ENCODE measurements at regions not wholly inside any gene's neighbourhood (a gene's known extent, or its start where the extent isn't known, plus 50 kb on each side); places are given as distances from the start of the nearest gene placed in this dataset.
A peak's percentile ranks its signal among the peaks of the same experiment; 100 is the strongest.
"Not testable (repeated sequence)": the region's sequence is repeated elsewhere in the genome, so short reads cannot be mapped to it uniquely, and the experiment has no call there.

DNA sequence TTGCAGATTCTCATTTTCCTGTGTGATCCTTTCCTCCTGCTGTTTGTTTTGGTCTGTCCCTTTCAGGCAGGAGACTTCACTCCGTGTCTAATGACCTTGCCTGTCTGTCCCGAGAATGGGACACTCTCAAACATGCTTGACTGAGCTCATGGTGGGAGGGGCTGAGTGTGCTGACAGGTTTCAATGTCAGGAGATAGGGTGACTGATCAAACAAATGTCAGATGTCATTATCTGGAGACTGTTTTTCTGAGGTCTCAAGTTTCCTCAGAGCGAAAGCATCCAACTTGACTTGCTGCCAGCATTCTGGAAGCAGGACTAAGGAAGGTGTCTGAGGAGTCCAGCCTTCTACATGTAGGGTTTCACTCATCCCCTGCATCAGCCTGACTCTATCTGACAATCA, 228.8 kb upstream of the KIAA1217 start:
- no peak overlapping the region for H3K4me3 Mint-ChIP-seq
- no peak overlapping the region for H3K27ac Mint-ChIP-seq
- DNase-seq (no peak), ATAC-seq (no peak)
- H3K4me1 Mint-ChIP-seq: no peaks in the 10 kb centered on the region
- peaks cover 12% of the 10 kb centered on the region for H3K9me3 Mint-ChIP-seq
- peaks cover 1% of the 10 kb centered on the region for H3K27me3 Mint-ChIP-seq
- no peaks in the 10 kb centered on the region for H3K36me3 Mint-ChIP-seq (ENCODE audit: low read depth)

DNA sequence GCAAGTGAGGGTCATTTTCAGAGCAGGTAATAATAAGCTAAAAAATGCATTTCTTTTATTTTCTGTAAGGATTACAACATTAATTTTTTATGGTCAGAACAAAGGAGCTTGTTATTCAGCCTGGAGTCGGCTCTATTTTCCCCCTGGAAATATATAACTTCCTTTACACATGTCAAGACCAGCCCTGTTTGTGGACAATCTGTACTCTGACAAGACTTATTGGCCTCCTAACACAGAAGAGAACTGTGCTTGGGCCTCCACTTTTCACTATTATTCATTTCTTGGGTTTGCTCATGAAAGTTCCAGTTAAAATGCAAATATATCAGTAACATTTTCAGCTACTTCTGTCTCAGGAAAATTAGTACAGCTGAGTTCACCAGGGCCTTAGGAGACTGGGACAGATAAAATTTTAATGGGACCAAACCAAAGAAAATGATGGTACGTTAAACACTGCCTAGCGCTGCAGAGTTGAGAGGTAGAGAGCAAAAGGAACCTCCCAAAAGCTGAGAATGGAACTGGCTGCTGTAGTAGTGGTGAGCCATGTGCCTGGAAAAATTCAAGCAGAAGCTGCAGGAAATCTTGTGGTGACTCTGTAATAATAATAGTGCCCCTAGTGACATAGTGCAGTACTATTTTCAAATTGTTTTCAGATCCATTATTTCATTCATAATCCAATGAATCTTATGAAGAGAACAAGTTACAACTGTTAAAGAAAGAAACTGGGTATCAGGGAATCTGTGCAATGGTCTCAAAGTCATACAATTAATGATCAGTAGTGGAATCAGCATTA, 227.2 kb upstream of the KIAA1217 start:
- DNase-seq (no peak), ATAC-seq (no peak)
- Mint-ChIP-seq H3K36me3 (ENCODE audit: low read depth) (no peaks in the 10 kb centered on the region), H3K27me3 (peaks cover 1% of the 10 kb centered on the region), H3K4me3 (no peak overlapping the region), H3K4me1 (no peaks in the 10 kb centered on the region), H3K27ac (no peak overlapping the region), H3K9me3 (peaks cover 12% of the 10 kb centered on the region)

DNA sequence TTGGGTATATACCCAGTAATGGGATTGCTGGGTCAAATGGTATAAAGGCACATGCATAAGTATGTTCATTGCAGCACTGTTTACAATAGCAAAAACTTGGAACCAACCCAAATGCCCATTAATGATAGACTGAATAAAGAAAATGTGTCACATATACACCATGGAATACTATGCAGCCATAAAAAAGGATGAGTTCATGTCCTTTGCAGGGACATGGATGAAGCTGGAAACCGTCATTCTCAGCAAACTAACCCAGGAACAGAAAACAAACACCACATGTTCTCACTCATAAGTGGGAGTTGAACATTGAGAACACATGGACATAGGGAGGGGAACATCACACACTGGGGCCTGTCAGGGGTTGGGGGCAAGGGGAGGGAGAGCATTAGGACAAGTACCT, 224.5 kb upstream of the KIAA1217 start:
- DNase-seq; H3K4me1 Mint-ChIP-seq; H3K36me3 Mint-ChIP-seq (ENCODE audit: low read depth); H3K27me3 Mint-ChIP-seq; H3K4me3 Mint-ChIP-seq; ATAC-seq; H3K27ac Mint-ChIP-seq: not testable (repeated sequence)
- H3K9me3 Mint-ChIP-seq: peaks cover 12% of the 10 kb centered on the region

DNA sequence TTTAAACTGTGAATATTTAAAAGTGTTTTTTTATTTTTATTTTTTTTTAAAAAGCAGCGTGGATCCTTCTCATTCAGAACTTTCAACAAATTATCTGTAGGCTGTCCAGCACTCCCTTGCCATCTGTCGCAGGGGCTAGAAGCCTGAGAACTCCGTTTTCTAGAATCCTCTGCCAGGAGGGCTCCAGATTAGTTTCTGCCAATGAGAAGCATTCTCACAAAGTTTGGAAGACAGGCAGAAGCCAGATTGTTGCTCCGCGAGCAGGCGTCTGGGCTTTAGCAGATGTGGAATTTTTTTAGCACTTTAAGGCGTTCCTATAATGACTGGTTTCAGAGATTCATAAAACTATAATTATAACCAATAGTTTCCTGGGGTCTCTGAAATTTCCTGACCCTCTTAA, 220.9 kb upstream of the KIAA1217 start:
- H3K27ac Mint-ChIP-seq: no peak overlapping the region
- no peaks in the 10 kb centered on the region for H3K27me3 Mint-ChIP-seq
- H3K4me3 Mint-ChIP-seq: no peak overlapping the region
- ATAC-seq: no peak
- no peak for DNase-seq
- H3K9me3 Mint-ChIP-seq: peaks cover 8% of the 10 kb centered on the region
- H3K36me3 Mint-ChIP-seq (ENCODE audit: low read depth): no peaks in the 10 kb centered on the region
- H3K4me1 Mint-ChIP-seq: no peaks in the 10 kb centered on the region

DNA sequence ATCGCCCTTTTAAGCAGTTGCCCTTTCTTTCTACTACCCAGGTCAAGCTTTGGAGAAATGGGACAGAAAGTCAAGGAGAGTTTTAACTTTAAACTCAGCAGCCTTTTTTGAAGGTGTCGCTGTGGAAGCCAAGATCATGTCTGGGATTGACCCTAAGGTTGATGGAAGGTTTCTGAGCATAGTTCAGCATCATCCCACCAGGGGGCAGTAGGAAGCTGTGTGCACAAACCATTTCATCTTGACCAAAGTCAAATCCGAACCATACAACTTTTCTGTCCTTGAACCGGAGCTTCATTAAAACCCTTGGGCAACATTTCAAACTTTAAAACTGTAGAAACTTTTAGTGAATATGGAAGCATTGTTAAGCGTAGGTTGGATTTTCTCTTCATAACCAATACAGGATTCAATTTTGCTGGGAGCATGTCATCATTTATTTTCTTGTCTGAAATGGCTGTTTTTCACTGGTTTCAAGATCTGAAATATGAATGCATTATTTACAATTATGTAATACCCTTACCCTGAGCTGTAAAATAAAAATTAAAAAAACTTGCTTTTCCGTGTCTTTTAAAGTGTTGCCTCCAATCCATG, 214.4 kb upstream of the KIAA1217 start:
- no peaks in the 10 kb centered on the region for H3K4me1 Mint-ChIP-seq
- no peak overlapping the region for H3K4me3 Mint-ChIP-seq
- DNase-seq (peak; percentile 36), ATAC-seq (no peak)
- peaks cover 3% of the 10 kb centered on the region for H3K27me3 Mint-ChIP-seq
- H3K27ac Mint-ChIP-seq: no peak overlapping the region
- no peaks in the 10 kb centered on the region for H3K36me3 Mint-ChIP-seq (ENCODE audit: low read depth)
- H3K9me3 Mint-ChIP-seq: no peaks in the 10 kb centered on the region

DNA sequence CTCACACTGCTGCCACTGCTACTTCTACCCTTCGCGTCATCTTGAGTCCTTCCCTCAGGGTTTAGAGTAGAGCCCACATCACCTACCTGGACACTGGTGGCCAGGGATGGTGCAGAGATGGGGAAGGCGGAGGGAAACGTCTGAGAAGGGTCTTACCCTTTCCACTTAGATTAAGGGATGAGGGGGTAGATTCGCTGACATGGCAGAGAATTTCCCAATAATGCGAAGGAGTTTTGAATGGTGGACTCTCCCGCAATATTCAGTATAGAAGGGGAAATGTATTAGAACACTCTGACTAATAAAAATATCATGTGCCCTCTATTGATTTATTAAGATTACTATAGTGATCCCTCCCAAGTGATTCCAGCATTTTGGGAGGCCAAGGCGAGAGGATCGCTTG, 209.5 kb upstream of the KIAA1217 start:
- Mint-ChIP-seq H3K27me3 (peaks cover 2% of the 10 kb centered on the region), H3K4me1 (no peaks in the 10 kb centered on the region), H3K9me3 (no peaks in the 10 kb centered on the region), H3K36me3 (ENCODE audit: low read depth) (no peaks in the 10 kb centered on the region), H3K27ac (no peak overlapping the region), H3K4me3 (no peak overlapping the region)
- ATAC-seq (no peak), DNase-seq (no peak)

DNA sequence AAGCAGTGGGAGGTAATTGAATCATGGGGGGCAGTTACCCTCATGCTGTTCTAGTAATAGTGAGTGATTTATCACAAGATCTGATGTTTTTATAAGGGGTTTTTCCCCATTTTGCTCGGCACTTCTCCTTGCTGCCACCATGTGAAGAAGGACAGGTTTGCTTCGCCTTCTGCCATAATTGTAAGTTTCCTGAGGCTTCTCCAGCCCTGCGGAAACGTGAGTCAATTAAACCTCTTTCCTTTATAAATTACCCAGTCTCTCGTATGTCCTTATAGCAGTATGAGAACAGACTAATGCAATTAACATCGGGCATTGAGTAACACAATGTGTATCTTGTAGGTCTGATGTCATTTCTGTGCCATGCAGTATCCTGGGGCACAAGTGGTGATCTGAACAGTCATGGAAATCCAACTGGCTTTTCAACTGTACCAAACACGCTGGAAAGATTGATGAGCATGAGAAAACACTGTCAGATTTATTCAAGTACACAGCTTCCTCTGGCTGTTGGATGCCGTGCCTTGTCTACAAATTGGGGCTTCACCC, 208.6 kb upstream of the KIAA1217 start:
- H3K27me3 Mint-ChIP-seq: no peaks in the 10 kb centered on the region
- no peaks in the 10 kb centered on the region for H3K9me3 Mint-ChIP-seq
- no peaks in the 10 kb centered on the region for H3K36me3 Mint-ChIP-seq (ENCODE audit: low read depth)
- no peak for DNase-seq
- no peak overlapping the region for H3K27ac Mint-ChIP-seq
- H3K4me1 Mint-ChIP-seq: no peaks in the 10 kb centered on the region
- ATAC-seq: no peak
- no peak overlapping the region for H3K4me3 Mint-ChIP-seq

DNA sequence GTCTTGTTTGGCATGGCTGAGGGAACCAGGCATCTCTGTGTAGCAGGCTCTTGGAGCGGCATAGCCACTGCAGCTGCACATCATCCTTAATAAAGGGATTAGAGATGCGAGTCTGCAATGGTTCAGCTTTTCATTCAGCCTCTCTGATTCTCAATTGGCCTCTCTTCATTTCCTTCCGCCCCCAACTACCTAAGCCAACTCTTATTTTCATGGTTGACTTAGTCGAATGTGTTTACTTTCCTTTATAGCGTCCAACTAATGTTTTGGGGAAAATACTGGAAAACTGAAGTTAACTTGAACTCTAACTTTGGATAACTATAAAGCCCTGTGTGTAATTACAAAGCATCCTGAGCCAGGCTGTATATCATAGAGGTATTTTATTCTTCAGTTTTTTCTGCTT, 202.2 kb upstream of the KIAA1217 start:
- H3K36me3 Mint-ChIP-seq (ENCODE audit: low read depth): no peaks in the 10 kb centered on the region
- DNase-seq: no peak
- H3K9me3 Mint-ChIP-seq: no peaks in the 10 kb centered on the region
- no peak for ATAC-seq
- H3K27me3 Mint-ChIP-seq: no peaks in the 10 kb centered on the region
- H3K27ac Mint-ChIP-seq: no peak overlapping the region
- no peaks in the 10 kb centered on the region for H3K4me1 Mint-ChIP-seq
- no peak overlapping the region for H3K4me3 Mint-ChIP-seq

DNA sequence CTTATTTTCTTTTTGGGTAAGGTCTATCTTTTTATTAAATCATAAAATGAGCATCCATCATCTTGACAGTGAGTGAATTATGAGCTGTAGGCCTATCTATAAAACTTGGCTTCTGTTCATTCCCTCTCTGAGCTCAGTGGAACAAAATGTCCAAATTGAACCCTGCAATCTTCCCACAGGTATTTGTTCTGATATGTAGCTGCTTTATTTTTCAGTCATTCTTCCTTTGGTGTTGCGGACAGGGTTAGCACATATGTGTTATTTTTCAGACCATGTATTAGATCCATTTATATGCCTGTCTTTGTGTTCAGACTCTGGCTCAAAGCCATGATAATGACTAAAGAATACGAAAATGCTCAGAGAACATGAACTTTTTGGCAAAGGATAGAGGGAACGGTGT, 201.6 kb upstream of the KIAA1217 start:
- Mint-ChIP-seq H3K36me3 (ENCODE audit: low read depth) (no peaks in the 10 kb centered on the region), H3K9me3 (no peaks in the 10 kb centered on the region), H3K27ac (no peak overlapping the region), H3K4me1 (no peaks in the 10 kb centered on the region), H3K4me3 (no peak overlapping the region), H3K27me3 (no peaks in the 10 kb centered on the region)
- no peak for ATAC-seq
- no peak for DNase-seq

DNA sequence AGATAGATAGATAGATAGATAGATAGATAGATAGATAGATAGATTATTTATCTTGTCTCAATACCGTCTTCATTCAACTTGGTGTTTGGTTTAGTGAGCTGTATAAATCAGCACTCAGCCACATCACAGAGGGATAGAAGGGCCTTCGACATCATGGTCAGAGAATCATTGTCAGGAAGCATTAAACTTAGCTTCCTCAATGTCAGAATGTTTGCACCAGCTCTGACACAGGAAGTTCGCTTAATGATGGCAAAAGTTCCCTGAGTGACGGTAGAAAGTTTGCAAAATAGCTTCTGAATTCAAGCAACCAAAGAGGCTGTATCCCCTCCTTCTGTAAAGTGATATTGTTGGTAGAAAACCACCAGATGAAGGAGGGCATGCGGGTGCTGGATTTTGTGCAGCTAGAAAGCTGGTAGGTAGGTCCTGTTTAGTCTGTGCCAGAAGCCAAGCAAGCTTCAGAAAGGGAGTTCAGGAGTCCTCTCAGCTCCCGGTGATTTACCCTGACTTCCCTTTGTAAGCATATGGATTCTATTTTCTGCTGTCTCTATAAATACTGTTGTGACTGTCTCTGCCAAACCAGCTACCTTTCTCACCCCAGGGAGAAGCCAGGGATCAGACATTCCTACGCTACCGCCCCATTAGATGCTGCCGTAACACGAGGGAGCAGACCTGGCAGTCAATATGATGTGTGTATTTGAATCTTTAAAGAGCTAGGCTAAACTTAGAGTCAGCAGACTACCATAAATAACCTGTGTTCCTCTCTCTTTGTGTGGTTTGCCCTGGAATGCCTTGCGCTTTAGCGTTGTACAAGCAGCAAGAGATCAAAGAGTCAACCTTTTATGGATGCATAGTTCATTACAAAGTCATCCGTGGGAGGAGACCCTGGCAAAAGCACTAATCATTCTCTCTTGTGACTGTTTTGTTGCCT, 200.5 kb upstream of the KIAA1217 start:
- Mint-ChIP-seq H3K27me3 (peaks cover under 1% of the 10 kb centered on the region), H3K9me3 (no peaks in the 10 kb centered on the region), H3K4me1 (no peaks in the 10 kb centered on the region), H3K27ac (no peak overlapping the region), H3K4me3 (no peak overlapping the region), H3K36me3 (ENCODE audit: low read depth) (no peaks in the 10 kb centered on the region)
- ATAC-seq (no peak), DNase-seq (no peak)

DNA sequence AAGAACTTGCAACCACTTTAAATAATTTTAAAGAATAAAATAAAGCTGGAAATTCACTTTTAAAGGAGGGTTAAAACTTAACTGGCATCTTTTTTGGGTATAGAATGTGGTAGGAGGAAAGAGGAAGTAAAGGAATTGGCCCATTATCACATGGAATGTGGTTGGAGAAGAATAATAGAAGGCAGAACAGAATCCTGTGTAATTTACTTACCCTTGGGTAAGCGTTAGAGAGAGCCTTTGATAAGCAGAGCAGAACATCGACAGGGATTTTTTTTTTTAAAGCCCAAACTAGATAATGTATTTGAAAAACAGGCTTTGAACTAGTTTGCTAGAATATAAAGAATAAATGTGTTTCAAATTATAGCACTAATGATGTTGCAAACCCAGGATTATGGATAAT, 199.8 kb upstream of the KIAA1217 start:
- Mint-ChIP-seq H3K27me3 (peaks cover 3% of the 10 kb centered on the region), H3K9me3 (no peaks in the 10 kb centered on the region), H3K4me3 (no peak overlapping the region), H3K4me1 (no peaks in the 10 kb centered on the region), H3K27ac (no peak overlapping the region), H3K36me3 (ENCODE audit: low read depth) (no peaks in the 10 kb centered on the region)
- ATAC-seq (no peak), DNase-seq (no peak)

DNA sequence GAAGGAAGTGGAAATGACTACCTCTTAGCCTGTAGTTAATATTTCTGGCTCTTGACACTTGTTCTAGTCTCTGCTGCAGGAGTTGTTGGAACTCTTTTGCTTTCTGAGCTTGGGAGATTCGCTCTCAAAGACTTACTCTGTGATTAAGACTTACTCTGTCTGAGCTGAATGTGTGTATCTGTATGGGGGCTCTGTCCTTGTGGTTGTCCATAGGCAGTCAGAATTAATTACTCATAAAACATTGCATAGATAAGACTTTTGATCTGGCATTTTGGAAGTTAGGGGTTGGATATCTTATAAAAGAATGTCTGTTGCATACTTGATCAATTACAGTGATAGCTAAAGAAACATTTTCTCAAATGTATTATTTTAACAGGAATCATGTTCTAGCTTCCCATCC, 199.2 kb upstream of the KIAA1217 start:
- H3K4me1 Mint-ChIP-seq: no peaks in the 10 kb centered on the region
- H3K36me3 Mint-ChIP-seq (ENCODE audit: low read depth): no peaks in the 10 kb centered on the region
- ATAC-seq (no peak), DNase-seq (no peak)
- H3K27me3 Mint-ChIP-seq: peaks cover 3% of the 10 kb centered on the region
- H3K9me3 Mint-ChIP-seq: no peaks in the 10 kb centered on the region
- no peak overlapping the region for H3K4me3 Mint-ChIP-seq
- no peak overlapping the region for H3K27ac Mint-ChIP-seq

DNA sequence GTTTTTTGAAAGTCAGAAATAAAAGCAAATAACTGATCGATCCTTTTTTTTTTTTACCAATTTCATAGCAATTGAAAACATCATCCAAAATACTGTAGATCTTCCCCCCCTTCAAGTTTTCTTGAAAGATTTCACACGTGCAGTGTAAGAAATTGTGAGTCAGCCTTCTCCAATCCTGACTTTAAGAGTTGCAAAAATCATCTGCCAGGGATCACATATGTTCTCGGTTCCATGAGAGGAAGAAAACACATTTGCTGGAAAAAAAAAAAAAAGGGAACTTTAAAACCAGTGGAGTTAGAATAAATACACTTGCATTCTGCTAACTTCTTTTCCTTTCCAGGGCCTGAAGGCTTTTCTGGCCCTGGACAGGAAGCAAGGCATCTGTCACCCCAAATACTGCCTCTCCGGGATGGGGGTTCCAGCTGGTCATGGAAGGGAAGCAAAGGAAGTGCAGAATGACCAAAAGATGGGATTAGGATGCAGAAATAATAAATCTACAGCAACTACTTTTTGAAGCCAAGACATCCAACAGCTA, 198.4 kb upstream of the KIAA1217 start:
- ATAC-seq: no peak
- H3K4me1 Mint-ChIP-seq: no peaks in the 10 kb centered on the region
- DNase-seq: no peak
- H3K27me3 Mint-ChIP-seq: peaks cover 3% of the 10 kb centered on the region
- H3K9me3 Mint-ChIP-seq: no peaks in the 10 kb centered on the region
- no peak overlapping the region for H3K4me3 Mint-ChIP-seq
- no peaks in the 10 kb centered on the region for H3K36me3 Mint-ChIP-seq (ENCODE audit: low read depth)
- no peak overlapping the region for H3K27ac Mint-ChIP-seq

DNA sequence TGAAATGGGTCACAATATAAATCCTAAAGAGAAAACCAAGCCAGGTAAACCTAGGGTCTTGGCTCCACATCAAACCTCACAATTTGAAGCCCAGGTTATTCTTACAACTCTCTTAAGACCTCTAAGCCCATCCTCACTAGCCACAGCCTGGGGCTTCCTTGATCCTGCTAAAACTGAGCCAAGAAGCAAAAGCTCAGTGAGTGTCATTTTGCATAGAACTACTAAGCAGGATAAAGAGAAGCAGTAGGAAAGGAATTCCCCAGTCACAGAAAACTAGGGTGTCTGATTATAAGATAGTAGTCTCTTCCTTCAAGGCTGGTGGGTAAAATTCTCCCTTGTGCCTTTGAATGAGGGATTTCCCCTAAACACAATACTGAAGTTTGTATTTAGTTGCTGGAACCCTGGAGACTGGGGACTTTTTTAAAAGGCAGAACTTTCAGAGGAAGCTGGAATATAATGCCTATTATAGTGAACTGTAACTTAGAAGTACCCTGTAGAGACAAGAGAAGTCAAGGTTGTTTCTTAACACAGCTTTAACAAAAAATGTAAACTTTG, 196.6 kb upstream of the KIAA1217 start:
- no peaks in the 10 kb centered on the region for H3K9me3 Mint-ChIP-seq
- H3K36me3 Mint-ChIP-seq (ENCODE audit: low read depth): no peaks in the 10 kb centered on the region
- DNase-seq (no peak), ATAC-seq (no peak)
- H3K4me1 Mint-ChIP-seq: no peaks in the 10 kb centered on the region
- no peak overlapping the region for H3K27ac Mint-ChIP-seq
- H3K4me3 Mint-ChIP-seq: no peak overlapping the region
- H3K27me3 Mint-ChIP-seq: peaks cover 4% of the 10 kb centered on the region
